ENCODE measurements at regions not wholly inside any gene's neighbourhood (a gene's known extent, or its start where the extent isn't known, plus 50 kb on each side); places are given as distances from the start of the nearest gene placed in this dataset.

- in situ Hi-C loops (cut with HindIII; ENCODE audit: extremely low pct_ligation_motif_present, low pct_unique_long_range_greater_than_20kb) (no loop called here), intact Hi-C loops (cut with micrococcal nuclease; ENCODE audit: unreplicated experiment) (no loop called here)
- Histone ChIP-seq H3K9ac (ENCODE audit: insufficient read depth, low read depth, low read length) (no peak overlapping the region), H3K9me3 (ENCODE audit: low read length) (no peaks in the 10 kb centered on the region), H3K4me2 (ENCODE audit: low read depth, low read length) (no peak overlapping the region), H3K4me3 (replicated peaks in 1 of 3; ENCODE audit: insufficient read depth in 1 of 3, low read depth in 2 of 3, low read length in 3 of 3) (no peak overlapping the region), H3K79me2 (ENCODE audit: insufficient read depth, low read length) (no peaks in the 10 kb centered on the region), H4K20me1 (ENCODE audit: insufficient read depth, low read length) (no peaks in the 10 kb centered on the region), H3K27me3 (ENCODE audit: control insufficient read depth in 1 of 2, insufficient read depth in 2 of 2, low read length in 2 of 2) (no peaks in the 10 kb centered on the region), H3K4me1 (ENCODE audit: insufficient read depth, low read length) (peaks cover 10% of the 10 kb centered on the region; the same call in 1 of the 2 replicates), H2AFZ (ENCODE audit: low read length) (no peak overlapping the region), H3K27ac (ENCODE audit: extremely low read length, insufficient read depth, low read length) (no peak overlapping the region), H3K36me3 (replicated peaks in 1 of 2; ENCODE audit: control insufficient read depth in 1 of 2, insufficient read depth in 2 of 2, low read length in 2 of 2) (no peaks in the 10 kb centered on the region)
- FAIRE-seq (no peak), DNase-seq (ENCODE audit: low spot score) (no peak), ATAC-seq (no peak)
- CTCF ChIA-PET (ENCODE audit: low intra/inter-chr PET ratio, low total read pairs) = no interaction called here
- 50% methylated on average over 2 of the region's 3 CpGs for WGBS (ENCODE audit: low lambda C conversion rate)
- no peak for TF ChIP-seq IRF9 (CRISPR knock-in tag; IDR thresholded peaks at IDR 0.05; ENCODE audit: borderline replicate concordance)
- TF ChIP-seq MED8 (CRISPR knock-in tag; IDR thresholded peaks at IDR 0.05; ENCODE audit: insufficient replicate concordance) = no peak
- TF ChIP-seq XRCC5 (optimal IDR thresholded peaks at IDR 0.05; ENCODE audit: low read length) = no peak
- TF ChIP-seq SPEN (CRISPR knock-in tag; IDR thresholded peaks at IDR 0.05; ENCODE audit: low read depth) = no peak
- TF ChIP-seq ZNF788 (CRISPR knock-in tag; IDR thresholded peaks at IDR 0.05; ENCODE audit: borderline replicate concordance) = no peak
- no peak for TF ChIP-seq DRAP1 (CRISPR knock-in tag; IDR thresholded peaks at IDR 0.05)
- TF ChIP-seq NAIF1 (CRISPR knock-in tag; IDR thresholded peaks at IDR 0.05; ENCODE audit: borderline replicate concordance) = no peak
- no peak for TF ChIP-seq KDM4B (CRISPR knock-in tag; IDR thresholded peaks at IDR 0.05)
- no peak for TF ChIP-seq ZNF33A (CRISPR knock-in tag; IDR thresholded peaks at IDR 0.05; ENCODE audit: borderline replicate concordance)
- no peak for TF ChIP-seq PBX2 (CRISPR knock-in tag; IDR thresholded peaks at IDR 0.05)
- no peak for TF ChIP-seq PITX1 (CRISPR knock-in tag; IDR thresholded peaks at IDR 0.05)
- TF ChIP-seq CENPX (CRISPR knock-in tag; IDR thresholded peaks at IDR 0.05) = no peak
- no peak for TF ChIP-seq ZNF20 (CRISPR knock-in tag; IDR thresholded peaks at IDR 0.05)
- TF ChIP-seq DR1 (CRISPR knock-in tag; IDR thresholded peaks at IDR 0.05) = no peak
- no peak for TF ChIP-seq ZNF142 (CRISPR knock-in tag; IDR thresholded peaks at IDR 0.05)
- no peak for TF ChIP-seq ZFAT (CRISPR knock-in tag; conservative IDR thresholded peaks at IDR 0.05)
- TF ChIP-seq TCF7 (IDR thresholded peaks at IDR 0.05; ENCODE audit: low read depth) = no peak
- no TSS peak for BruUV-seq (replicated peaks)
- POLR2A ChIA-PET = no interaction called here
Observed at GRCh38 chr2:19127616-19128015, 230.8 kb downstream of the OSR1 start.
